ENCODE measurements at regions not wholly inside any gene's neighbourhood (a gene's known extent, or its start where the extent isn't known, plus 50 kb on each side); places are given as distances from the start of the nearest gene placed in this dataset.

DNA sequence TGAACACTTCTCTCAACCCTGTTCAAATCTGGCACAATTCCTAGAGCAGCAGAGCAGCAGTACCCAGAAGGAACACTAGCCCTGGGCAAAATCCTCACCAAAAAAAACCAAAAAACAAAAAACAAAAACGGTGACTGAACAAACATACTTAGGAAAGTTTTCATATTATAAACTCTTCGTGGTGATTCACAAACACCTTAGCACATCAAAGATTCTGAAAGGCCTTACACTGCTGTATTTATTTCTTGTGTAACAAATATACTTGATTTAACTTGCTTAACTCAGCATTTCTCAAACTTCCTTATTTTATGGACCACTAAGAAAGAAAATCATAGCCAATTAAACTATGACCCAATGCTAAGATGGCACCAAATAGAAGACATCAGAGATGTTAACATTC lies 57.8 kb upstream of the RREB1 start:
- H3T11ph ChIP-seq (ENCODE audit: low read length): no peak overlapping the region
- H3K27ac Mint-ChIP-seq: no peak overlapping the region
- no peak overlapping the region for H2AFZ ChIP-seq (ENCODE audit: low read length)
- no peak overlapping the region for H4K91ac ChIP-seq (ENCODE audit: insufficient read length, low read depth, low read length)
- H3K18ac ChIP-seq (ENCODE audit: insufficient read length, low read depth, low read length): no peak overlapping the region
- H3K9me3 ChIP-seq (ENCODE audit: control insufficient read depth, low read depth, low read length): no peaks in the 10 kb centered on the region
- H3K56ac ChIP-seq (ENCODE audit: insufficient read length, low read depth, low read length): no peak overlapping the region
- no peak for TF ChIP-seq CTCF (conservative IDR thresholded peaks at IDR 0.05)
- H3K79me2 ChIP-seq (ENCODE audit: insufficient read depth, low read length): no peaks in the 10 kb centered on the region
- no peak overlapping the region for H4K5ac ChIP-seq (ENCODE audit: insufficient read length, low read depth, low read length)
- no peaks in the 10 kb centered on the region for H3K27me3 ChIP-seq (ENCODE audit: insufficient read depth, low read length)
- no peaks in the 10 kb centered on the region for H3K4me1 ChIP-seq (ENCODE audit: insufficient read depth, low read length)
- H2BK15ac ChIP-seq (ENCODE audit: low read depth, low read length): no peak overlapping the region
- no peak overlapping the region for H4K8ac ChIP-seq (replicated peaks; ENCODE audit: insufficient read length, low read depth, low read length)
- H3K79me1 ChIP-seq (ENCODE audit: insufficient read depth, low read depth, low read length, poor library complexity, severe bottlenecking): no peaks in the 10 kb centered on the region
- no peak overlapping the region for H3K4me3 Mint-ChIP-seq
- H2BK5ac ChIP-seq (ENCODE audit: insufficient read length, low read length): no peak overlapping the region
- no peaks in the 10 kb centered on the region for H3K36me3 Mint-ChIP-seq (ENCODE audit: insufficient read depth in 1 of 3, low read depth in 3 of 3)
- H3K4me2 ChIP-seq (ENCODE audit: insufficient read depth, insufficient read length, low read length): no peak overlapping the region
- no peak overlapping the region for H3K14ac ChIP-seq (ENCODE audit: insufficient read depth, low read length)
- H2BK20ac ChIP-seq (ENCODE audit: low read depth, low read length, poor library complexity, severe bottlenecking): no peak overlapping the region
- H3K9ac ChIP-seq (ENCODE audit: extremely low read depth, insufficient read length, low read length): no peak overlapping the region
- WGBS (ENCODE audit: extremely low coverage, insufficient read length, low lambda C conversion rate): no CpG with 5 or more reads among the region's 2 CpGs
- peaks cover 10% of the 10 kb centered on the region for H3K23me2 ChIP-seq (ENCODE audit: insufficient read length, low read depth, low read length, poor library complexity, severe bottlenecking)
- no peaks in the 10 kb centered on the region for H4K20me1 ChIP-seq (ENCODE audit: control insufficient read depth, insufficient read depth, insufficient read length)
- H2BK12ac ChIP-seq (ENCODE audit: insufficient read length, low read depth, low read length): no peak overlapping the region
- H3K4ac ChIP-seq (ENCODE audit: low read depth, low read length): no peak overlapping the region
- H2AK5ac ChIP-seq (ENCODE audit: insufficient read length, low read length): no peak overlapping the region
- no peak overlapping the region for H3K27ac ChIP-seq (ENCODE audit: insufficient read length, low read depth, low read length)
- H3K4me1 Mint-ChIP-seq: peaks cover 14 to 15% of the 10 kb centered on the region in 2 experiments
- DNase-seq: no peak
- H3K9me3 Mint-ChIP-seq: no peaks in the 10 kb centered on the region
- no peak overlapping the region for H3K23ac ChIP-seq (ENCODE audit: insufficient read length, low read depth, low read length)
- H2BK120ac ChIP-seq (ENCODE audit: low read depth, low read length, poor library complexity, severe bottlenecking): no peak overlapping the region
- peaks cover 29% of the 10 kb centered on the region for H3K27me3 Mint-ChIP-seq (ENCODE audit: low read depth)
